Astrocyte (in vitro differentiated cells and primary cell): ENCODE measurements at regions not wholly inside any gene's neighbourhood (a gene's known extent, or its start where the extent isn't known, plus 50 kb on each side); places are given as distances from the start of the nearest gene placed in this dataset.
"Not testable (repeated sequence)": the region's sequence is repeated elsewhere in the genome, so short reads cannot be mapped to it uniquely, and the experiment has no call there.

ENCODE experiments used
- EZH2 ChIP-seq: IDR thresholded peaks from 2 replicates; pipeline ENCODE4 v1.6.1; 2012; ENCODE audit warnings: mild to moderate bottlenecking, low read length, inconsistent platforms; ENCODE audit not compliant: insufficient read depth
- TF ChIP-seq, protein P1 (sequence below): IDR thresholded peaks from 2 replicates; pipeline ENCODE4 v1.5.1; 2011; ENCODE audit warnings: low read depth, mild to moderate bottlenecking, inconsistent platforms, low read length, moderate library complexity; ENCODE audit not compliant: insufficient read depth

DNA sequence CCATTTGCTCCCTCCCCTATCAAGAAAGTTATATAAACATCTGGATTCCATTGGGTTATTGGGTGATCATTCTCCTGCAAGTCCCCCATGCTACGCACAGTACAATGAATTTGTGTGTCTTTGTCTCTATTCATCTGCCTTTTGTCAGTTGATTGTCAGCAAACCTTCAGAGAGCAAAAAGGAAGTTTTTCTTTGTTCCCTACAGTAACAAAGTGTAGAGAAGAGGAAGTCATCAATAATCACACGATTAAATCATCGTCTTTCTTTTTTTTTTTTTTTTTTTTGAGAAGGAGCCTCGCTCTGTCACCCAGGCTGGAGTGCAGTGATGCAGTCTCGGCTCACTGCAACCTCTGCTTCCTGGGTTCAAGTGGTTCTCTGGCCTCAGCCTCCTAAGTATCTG is 239.2 kb downstream of the FAM43A start:
- TF ChIP-seq, protein P1, sequence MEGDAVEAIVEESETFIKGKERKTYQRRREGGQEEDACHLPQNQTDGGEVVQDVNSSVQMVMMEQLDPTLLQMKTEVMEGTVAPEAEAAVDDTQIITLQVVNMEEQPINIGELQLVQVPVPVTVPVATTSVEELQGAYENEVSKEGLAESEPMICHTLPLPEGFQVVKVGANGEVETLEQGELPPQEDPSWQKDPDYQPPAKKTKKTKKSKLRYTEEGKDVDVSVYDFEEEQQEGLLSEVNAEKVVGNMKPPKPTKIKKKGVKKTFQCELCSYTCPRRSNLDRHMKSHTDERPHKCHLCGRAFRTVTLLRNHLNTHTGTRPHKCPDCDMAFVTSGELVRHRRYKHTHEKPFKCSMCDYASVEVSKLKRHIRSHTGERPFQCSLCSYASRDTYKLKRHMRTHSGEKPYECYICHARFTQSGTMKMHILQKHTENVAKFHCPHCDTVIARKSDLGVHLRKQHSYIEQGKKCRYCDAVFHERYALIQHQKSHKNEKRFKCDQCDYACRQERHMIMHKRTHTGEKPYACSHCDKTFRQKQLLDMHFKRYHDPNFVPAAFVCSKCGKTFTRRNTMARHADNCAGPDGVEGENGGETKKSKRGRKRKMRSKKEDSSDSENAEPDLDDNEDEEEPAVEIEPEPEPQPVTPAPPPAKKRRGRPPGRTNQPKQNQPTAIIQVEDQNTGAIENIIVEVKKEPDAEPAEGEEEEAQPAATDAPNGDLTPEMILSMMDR: not testable (repeated sequence)
- not testable (repeated sequence) for TF ChIP-seq EZH2
